ENCODE measurements at regions not wholly inside any gene's neighbourhood (a gene's known extent, or its start where the extent isn't known, plus 50 kb on each side); places are given as distances from the start of the nearest gene placed in this dataset.

- Histone ChIP-seq H3K36me3 (ENCODE audit: low read depth) (no peaks in the 10 kb centered on the region), H3K27me3 (ENCODE audit: insufficient read depth, poor library complexity, severe bottlenecking) (peaks cover 30% of the 10 kb centered on the region), H3K4me1 (ENCODE audit: insufficient read depth, poor library complexity, severe bottlenecking) (peaks cover 9% of the 10 kb centered on the region), H3K4me3 (ENCODE audit: severe bottlenecking) (no peak overlapping the region), H3K9me3 (ENCODE audit: severe bottlenecking) (no peaks in the 10 kb centered on the region), H3K27ac (ENCODE audit: poor library complexity, severe bottlenecking) (no peak overlapping the region)
- DNase-seq (ENCODE audit: low spot score) (peak; percentile 16), ATAC-seq (ENCODE audit: low read depth) (no peak)
- no peak for TF ChIP-seq CTCF (IDR thresholded peaks at IDR 0.05; ENCODE audit: poor library complexity, severe bottlenecking)
Observed at GRCh38 chr14:99331811-99332210, 59.8 kb upstream of the BCL11B start.

GRCh38 chr14:99330316-99331240, 58.6 kb upstream of the BCL11B start:
- no peak for TF ChIP-seq CTCF (IDR thresholded peaks at IDR 0.05; ENCODE audit: poor library complexity, severe bottlenecking)
- no peak for DNase-seq (ENCODE audit: low spot score)
- Histone ChIP-seq H3K9me3 (ENCODE audit: severe bottlenecking) (no peaks in the 10 kb centered on the region), H3K4me3 (ENCODE audit: severe bottlenecking) (no peak overlapping the region), H3K36me3 (ENCODE audit: low read depth) (no peaks in the 10 kb centered on the region), H3K4me1 (ENCODE audit: insufficient read depth, poor library complexity, severe bottlenecking) (peaks cover 9% of the 10 kb centered on the region), H3K27ac (ENCODE audit: poor library complexity, severe bottlenecking) (no peak overlapping the region), H3K27me3 (ENCODE audit: insufficient read depth, poor library complexity, severe bottlenecking) (peaks cover 24% of the 10 kb centered on the region)
- no peak for ATAC-seq (ENCODE audit: low read depth)

GRCh38 chr14:99329711-99330315, 57.8 kb upstream of the BCL11B start:
- DNase-seq (ENCODE audit: low spot score) (no peak), ATAC-seq (ENCODE audit: low read depth) (no peak)
- Histone ChIP-seq H3K27ac (ENCODE audit: poor library complexity, severe bottlenecking) (no peak overlapping the region), H3K4me3 (ENCODE audit: severe bottlenecking) (no peak overlapping the region), H3K4me1 (ENCODE audit: insufficient read depth, poor library complexity, severe bottlenecking) (peaks cover 9% of the 10 kb centered on the region), H3K36me3 (ENCODE audit: low read depth) (no peaks in the 10 kb centered on the region), H3K27me3 (ENCODE audit: insufficient read depth, poor library complexity, severe bottlenecking) (peaks cover 16% of the 10 kb centered on the region), H3K9me3 (ENCODE audit: severe bottlenecking) (no peaks in the 10 kb centered on the region)
- TF ChIP-seq CTCF (IDR thresholded peaks at IDR 0.05; ENCODE audit: poor library complexity, severe bottlenecking) = no peak

GRCh38 chr14:99327458-99328250, 55.7 kb upstream of the BCL11B start:
- Histone ChIP-seq H3K4me3 (ENCODE audit: severe bottlenecking) (no peak overlapping the region), H3K4me1 (ENCODE audit: insufficient read depth, poor library complexity, severe bottlenecking) (peaks cover 9% of the 10 kb centered on the region), H3K27ac (ENCODE audit: poor library complexity, severe bottlenecking) (peak overlapping the region; percentile 12), H3K9me3 (ENCODE audit: severe bottlenecking) (no peaks in the 10 kb centered on the region), H3K27me3 (ENCODE audit: insufficient read depth, poor library complexity, severe bottlenecking) (no peaks in the 10 kb centered on the region), H3K36me3 (ENCODE audit: low read depth) (no peaks in the 10 kb centered on the region)
- TF ChIP-seq CTCF (IDR thresholded peaks at IDR 0.05; ENCODE audit: poor library complexity, severe bottlenecking) = no peak
- ATAC-seq (ENCODE audit: low read depth) (peak; percentile 88), DNase-seq (ENCODE audit: low spot score) (no peak)
